SK-N-SH treated with all-trans-retinoic acid at 6 μM for 48 hours (cell line): ENCODE measurements at regions not wholly inside any gene's neighbourhood (a gene's known extent, or its start where the extent isn't known, plus 50 kb on each side); places are given as distances from the start of the nearest gene placed in this dataset.

Experiments
- ATAC-seq: fragments of 200-7000 bp; cut with Tn5 transposase; 3 replicates; pipeline ENCODE4 v1.9.1; 2020; ENCODE audit warnings: mild to moderate bottlenecking, moderate library complexity
- ARNTL ChIP-seq: fragments of 450-650 bp; formaldehyde crosslinking; IDR thresholded peaks from 2 replicates; pipeline ENCODE4 v1.5.0; 2020; ENCODE audit warnings: low read depth, mild to moderate bottlenecking, moderate library complexity, borderline replicate concordance
- BACH2 ChIP-seq: fragments of 250-450 bp; sonication (Bioruptor Pico); IDR thresholded peaks from 2 replicates; pipeline ENCODE4 v1.9.0; 2021; ENCODE audit warnings: mild to moderate bottlenecking, borderline replicate concordance
- CSDC2 ChIP-seq: fragments of 250-450 bp; sonication (Bioruptor Pico); IDR thresholded peaks from 2 replicates; pipeline ENCODE4 v1.5.0; 2020; ENCODE audit warnings: mild to moderate bottlenecking, moderate library complexity
- ESRRG ChIP-seq: fragments of 250-450 bp; sonication (Bioruptor Pico); IDR thresholded peaks from 2 replicates; pipeline ENCODE4 v1.6.1; 2021; ENCODE audit warnings: mild to moderate bottlenecking
- ISL1 ChIP-seq: fragments of 250-450 bp; sonication (Bioruptor Pico); IDR thresholded peaks from 2 replicates; pipeline ENCODE4 v2.1.2; 2022; ENCODE audit warnings: mild to moderate bottlenecking, moderate library complexity
- OSR1 ChIP-seq: fragments of 250-450 bp; sonication (Bioruptor Pico); IDR thresholded peaks from 2 replicates; pipeline ENCODE4 v1.8.0; 2022; ENCODE audit warnings: moderate library complexity, mild to moderate bottlenecking, inconsistent platforms
- PPARA ChIP-seq: fragments of 250-450 bp; sonication (Bioruptor Pico); IDR thresholded peaks from 2 replicates; pipeline ENCODE4 v1.5.0; 2020; ENCODE audit warnings: mild to moderate bottlenecking, borderline replicate concordance
- SNAI2 ChIP-seq: fragments of 250-450 bp; sonication (Bioruptor Pico); IDR thresholded peaks from 2 replicates; pipeline ENCODE4 v1.5.0; 2020; ENCODE audit warnings: mild to moderate bottlenecking, moderate library complexity
- TCF4 ChIP-seq: fragments of 250-450 bp; sonication (Bioruptor Pico); IDR thresholded peaks from 2 replicates; pipeline ENCODE4 v1.8.0; 2021; ENCODE audit warnings: mild to moderate bottlenecking, moderate library complexity, borderline replicate concordance
- TOX ChIP-seq: fragments of 250-450 bp; sonication (Bioruptor Pico); IDR thresholded peaks from 2 replicates; pipeline ENCODE4 v1.8.0; 2021; ENCODE audit warnings: mild to moderate bottlenecking, moderate library complexity, borderline replicate concordance
- ZFP3 ChIP-seq: fragments of 250-450 bp; sonication (Bioruptor Pico); IDR thresholded peaks from 2 replicates; pipeline ENCODE4 v1.5.0; 2020; ENCODE audit warnings: mild to moderate bottlenecking, moderate library complexity
- ZFP30 ChIP-seq: fragments of 450-650 bp; formaldehyde crosslinking; IDR thresholded peaks from 2 replicates; pipeline ENCODE4 v1.5.0; 2022; ENCODE audit warnings: mild to moderate bottlenecking, moderate library complexity
- ZNF565 ChIP-seq: fragments of 450-650 bp; formaldehyde crosslinking; conservative IDR thresholded peaks from 2 replicates; pipeline ENCODE4 v1.5.0; 2020; ENCODE audit warnings: low read depth, mild to moderate bottlenecking, moderate library complexity
- ZNF70 ChIP-seq: fragments of 450-650 bp; formaldehyde crosslinking; IDR thresholded peaks from 2 replicates; pipeline ENCODE4 v1.5.0; 2020; ENCODE audit warnings: mild to moderate bottlenecking, moderate library complexity
- TF ChIP-seq, protein P1 (sequence below): fragments of 250-450 bp; sonication (Bioruptor Pico); IDR thresholded peaks from 2 replicates; pipeline ENCODE4 v1.5.1; 2020; ENCODE audit warnings: low read depth, mild to moderate bottlenecking, moderate library complexity
- TF ChIP-seq, protein P2 (sequence below): fragments of 250-450 bp; sonication (Bioruptor Pico); IDR thresholded peaks from 2 replicates; pipeline ENCODE4 v1.5.1; 2021; ENCODE audit warnings: mild to moderate bottlenecking, moderate library complexity
- TF ChIP-seq, protein P3 (sequence below): fragments of 250-450 bp; sonication (Bioruptor Pico); IDR thresholded peaks from 2 replicates; pipeline ENCODE4 v1.8.0; 2021; ENCODE audit warnings: low read depth, mild to moderate bottlenecking, moderate library complexity, borderline replicate concordance
- TF ChIP-seq, protein P4 (sequence below): fragments of 250-450 bp; sonication (Bioruptor Pico); IDR thresholded peaks from 2 replicates; pipeline ENCODE4 v1.8.0; 2020; ENCODE audit warnings: mild to moderate bottlenecking, moderate library complexity, borderline replicate concordance
- TF ChIP-seq, protein P5 (sequence below): fragments of 250-450 bp; sonication (Bioruptor Pico); IDR thresholded peaks from 2 replicates; pipeline ENCODE4 v1.5.0; 2020; ENCODE audit warnings: mild to moderate bottlenecking, moderate library complexity

DNA sequence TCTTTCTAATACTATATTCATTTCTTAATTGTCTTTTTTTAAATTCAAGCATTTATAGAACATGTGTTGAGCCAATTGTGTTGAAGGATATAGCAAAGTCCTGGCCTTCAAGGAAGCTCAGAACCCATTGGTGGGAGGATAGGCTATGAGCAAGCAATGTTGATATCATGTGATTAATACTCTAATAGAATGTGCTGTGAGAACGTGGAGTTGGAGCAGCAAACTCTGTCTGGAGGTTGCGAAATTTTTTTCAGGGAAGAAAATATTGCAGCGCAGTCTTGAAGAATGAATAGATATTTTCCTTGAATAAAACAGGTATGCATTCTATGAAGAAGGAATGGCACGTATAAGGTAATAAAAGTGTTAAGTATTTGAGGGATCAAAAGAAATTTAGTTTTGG lies 229.2 kb upstream of the KCNK2 start:
- ATAC-seq = no peak
- TF ChIP-seq ZFP3 (CRISPR knock-in tag) = no peak
- no peak for TF ChIP-seq ZFP30 (CRISPR knock-in tag)
- TF ChIP-seq TCF4 (CRISPR knock-in tag) = no peak
- TF ChIP-seq, protein P1, sequence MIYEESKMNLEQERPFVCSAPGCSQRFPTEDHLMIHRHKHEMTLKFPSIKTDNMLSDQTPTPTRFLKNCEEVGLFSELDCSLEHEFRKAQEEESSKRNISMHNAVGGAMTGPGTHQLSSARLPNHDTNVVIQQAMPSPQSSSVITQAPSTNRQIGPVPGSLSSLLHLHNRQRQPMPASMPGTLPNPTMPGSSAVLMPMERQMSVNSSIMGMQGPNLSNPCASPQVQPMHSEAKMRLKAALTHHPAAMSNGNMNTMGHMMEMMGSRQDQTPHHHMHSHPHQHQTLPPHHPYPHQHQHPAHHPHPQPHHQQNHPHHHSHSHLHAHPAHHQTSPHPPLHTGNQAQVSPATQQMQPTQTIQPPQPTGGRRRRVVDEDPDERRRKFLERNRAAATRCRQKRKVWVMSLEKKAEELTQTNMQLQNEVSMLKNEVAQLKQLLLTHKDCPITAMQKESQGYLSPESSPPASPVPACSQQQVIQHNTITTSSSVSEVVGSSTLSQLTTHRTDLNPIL = no peak
- TF ChIP-seq, protein P2, sequence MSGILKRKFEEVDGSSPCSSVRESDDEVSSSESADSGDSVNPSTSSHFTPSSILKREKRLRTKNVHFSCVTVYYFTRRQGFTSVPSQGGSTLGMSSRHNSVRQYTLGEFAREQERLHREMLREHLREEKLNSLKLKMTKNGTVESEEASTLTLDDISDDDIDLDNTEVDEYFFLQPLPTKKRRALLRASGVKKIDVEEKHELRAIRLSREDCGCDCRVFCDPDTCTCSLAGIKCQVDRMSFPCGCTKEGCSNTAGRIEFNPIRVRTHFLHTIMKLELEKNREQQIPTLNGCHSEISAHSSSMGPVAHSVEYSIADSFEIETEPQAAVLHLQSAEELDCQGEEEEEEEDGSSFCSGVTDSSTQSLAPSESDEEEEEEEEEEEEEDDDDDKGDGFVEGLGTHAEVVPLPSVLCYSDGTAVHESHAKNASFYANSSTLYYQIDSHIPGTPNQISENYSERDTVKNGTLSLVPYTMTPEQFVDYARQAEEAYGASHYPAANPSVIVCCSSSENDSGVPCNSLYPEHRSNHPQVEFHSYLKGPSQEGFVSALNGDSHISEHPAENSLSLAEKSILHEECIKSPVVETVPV (CRISPR knock-in tag) = no peak
- TF ChIP-seq ZNF565 (CRISPR knock-in tag) = no peak
- no peak for TF ChIP-seq TOX (CRISPR knock-in tag)
- TF ChIP-seq ZNF70 (CRISPR knock-in tag) = no peak

DNA sequence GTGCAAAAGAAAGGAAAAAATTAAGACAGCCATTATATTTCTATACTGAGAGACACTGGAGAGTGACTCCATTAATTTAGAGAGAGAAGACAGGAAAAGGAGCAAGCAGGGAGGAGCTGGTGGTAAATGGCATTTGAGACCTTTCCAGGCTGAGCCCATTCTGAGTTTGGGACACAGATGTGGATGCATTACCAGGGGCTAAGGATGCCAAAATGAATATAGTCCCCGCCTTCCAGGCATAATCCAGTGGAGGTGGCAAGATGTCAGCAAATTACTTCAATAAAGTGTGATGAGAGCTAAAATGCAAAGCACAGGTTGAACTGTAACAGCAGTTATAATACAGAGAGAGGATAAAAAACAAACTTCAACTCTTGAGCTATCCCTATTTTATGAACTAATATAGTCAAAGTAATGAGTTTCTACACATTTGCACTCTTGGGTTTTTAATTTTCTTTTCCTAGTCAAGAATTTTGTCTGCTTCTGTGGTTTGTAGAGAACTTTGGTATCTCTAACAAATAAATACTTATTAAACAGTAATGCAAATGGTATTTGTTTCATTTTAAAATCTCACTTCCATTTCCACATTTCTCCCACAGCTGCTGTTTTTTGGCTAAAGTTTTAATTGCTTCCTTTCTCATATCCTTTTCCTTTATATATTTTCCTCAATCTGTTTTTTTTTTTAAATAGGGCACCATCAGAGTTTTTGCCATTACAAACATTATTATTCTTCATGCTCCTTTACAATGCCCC lies 228.2 kb upstream of the KCNK2 start:
- ATAC-seq = no peak
- TF ChIP-seq BACH2 (no peak), TCF4 (CRISPR knock-in tag) (no peak), ISL1 (CRISPR knock-in tag) (no peak)

DNA sequence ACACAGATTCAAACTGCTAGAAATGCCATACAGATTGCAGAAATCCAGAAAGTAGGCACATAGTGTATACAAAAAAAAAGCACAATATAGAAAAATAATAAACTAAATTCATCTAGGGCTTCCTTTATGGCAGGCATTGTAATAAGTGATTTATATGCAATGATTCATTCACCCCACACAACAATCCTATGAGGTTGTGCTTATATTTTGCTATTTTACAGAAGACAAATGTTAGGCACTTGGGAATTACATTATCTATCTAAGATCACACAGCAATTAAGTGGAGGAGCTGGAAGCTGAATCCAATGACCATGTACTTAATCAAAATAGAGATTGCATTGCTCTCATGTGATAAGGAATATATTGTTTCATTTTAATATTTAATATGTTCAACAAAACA lies 225.7 kb upstream of the KCNK2 start:
- peak; percentile 10; the same call in 2 of the 3 replicates for ATAC-seq
- TF ChIP-seq ZNF70 (CRISPR knock-in tag) = no peak
- TF ChIP-seq, protein P3, sequence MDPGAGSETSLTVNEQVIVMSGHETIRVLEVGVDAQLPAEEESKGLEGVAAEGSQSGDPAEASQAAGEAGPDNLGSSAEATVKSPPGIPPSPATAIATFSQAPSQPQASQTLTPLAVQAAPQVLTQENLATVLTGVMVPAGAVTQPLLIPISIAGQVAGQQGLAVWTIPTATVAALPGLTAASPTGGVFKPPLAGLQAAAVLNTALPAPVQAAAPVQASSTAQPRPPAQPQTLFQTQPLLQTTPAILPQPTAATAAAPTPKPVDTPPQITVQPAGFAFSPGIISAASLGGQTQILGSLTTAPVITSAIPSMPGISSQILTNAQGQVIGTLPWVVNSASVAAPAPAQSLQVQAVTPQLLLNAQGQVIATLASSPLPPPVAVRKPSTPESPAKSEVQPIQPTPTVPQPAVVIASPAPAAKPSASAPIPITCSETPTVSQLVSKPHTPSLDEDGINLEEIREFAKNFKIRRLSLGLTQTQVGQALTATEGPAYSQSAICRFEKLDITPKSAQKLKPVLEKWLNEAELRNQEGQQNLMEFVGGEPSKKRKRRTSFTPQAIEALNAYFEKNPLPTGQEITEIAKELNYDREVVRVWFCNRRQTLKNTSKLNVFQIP (CRISPR knock-in tag) = no peak
- TF ChIP-seq, protein P1 = no peak
- no peak for TF ChIP-seq BACH2
- no peak for TF ChIP-seq ARNTL (CRISPR knock-in tag)
- TF ChIP-seq, protein P2 (CRISPR knock-in tag) = no peak
- no peak for TF ChIP-seq ESRRG
- TF ChIP-seq, protein P4, sequence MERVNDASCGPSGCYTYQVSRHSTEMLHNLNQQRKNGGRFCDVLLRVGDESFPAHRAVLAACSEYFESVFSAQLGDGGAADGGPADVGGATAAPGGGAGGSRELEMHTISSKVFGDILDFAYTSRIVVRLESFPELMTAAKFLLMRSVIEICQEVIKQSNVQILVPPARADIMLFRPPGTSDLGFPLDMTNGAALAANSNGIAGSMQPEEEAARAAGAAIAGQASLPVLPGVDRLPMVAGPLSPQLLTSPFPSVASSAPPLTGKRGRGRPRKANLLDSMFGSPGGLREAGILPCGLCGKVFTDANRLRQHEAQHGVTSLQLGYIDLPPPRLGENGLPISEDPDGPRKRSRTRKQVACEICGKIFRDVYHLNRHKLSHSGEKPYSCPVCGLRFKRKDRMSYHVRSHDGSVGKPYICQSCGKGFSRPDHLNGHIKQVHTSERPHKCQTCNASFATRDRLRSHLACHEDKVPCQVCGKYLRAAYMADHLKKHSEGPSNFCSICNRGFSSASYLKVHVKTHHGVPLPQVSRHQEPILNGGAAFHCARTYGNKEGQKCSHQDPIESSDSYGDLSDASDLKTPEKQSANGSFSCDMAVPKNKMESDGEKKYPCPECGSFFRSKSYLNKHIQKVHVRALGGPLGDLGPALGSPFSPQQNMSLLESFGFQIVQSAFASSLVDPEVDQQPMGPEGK = no peak
- no peak for TF ChIP-seq TOX (CRISPR knock-in tag)
- TF ChIP-seq ZNF565 (CRISPR knock-in tag) = no peak
- TF ChIP-seq SNAI2 (CRISPR knock-in tag) = no peak

DNA sequence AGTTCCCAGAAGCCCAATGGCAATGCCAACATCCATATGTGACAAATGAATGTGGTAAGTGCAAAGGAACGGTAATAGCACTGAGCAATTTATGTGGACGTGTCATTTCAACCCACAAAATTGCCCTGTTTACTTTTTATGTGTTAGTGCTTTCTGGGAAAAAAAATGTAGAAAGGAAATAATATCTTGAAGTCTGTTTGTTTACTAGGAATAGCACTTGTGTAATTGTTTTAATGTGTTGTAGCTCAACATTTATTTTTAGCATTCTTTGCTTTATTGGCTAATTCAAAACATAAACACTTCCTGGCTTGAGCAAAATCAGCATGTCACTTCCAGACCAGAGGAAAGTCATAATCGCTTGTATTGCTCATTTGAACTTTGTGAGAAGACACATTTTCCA lies 224.8 kb upstream of the KCNK2 start:
- peak; percentile 6; the same call in 1 of the 3 replicates for ATAC-seq
- TF ChIP-seq, protein P3 (CRISPR knock-in tag) = no peak; the same call in 1 of the 2 replicates
- TF ChIP-seq CSDC2 (CRISPR knock-in tag) = no peak
- no peak for TF ChIP-seq PPARA (CRISPR knock-in tag)
- TF ChIP-seq, protein P1 = no peak
- TF ChIP-seq SNAI2 (CRISPR knock-in tag) = no peak
- TF ChIP-seq, protein P5, sequence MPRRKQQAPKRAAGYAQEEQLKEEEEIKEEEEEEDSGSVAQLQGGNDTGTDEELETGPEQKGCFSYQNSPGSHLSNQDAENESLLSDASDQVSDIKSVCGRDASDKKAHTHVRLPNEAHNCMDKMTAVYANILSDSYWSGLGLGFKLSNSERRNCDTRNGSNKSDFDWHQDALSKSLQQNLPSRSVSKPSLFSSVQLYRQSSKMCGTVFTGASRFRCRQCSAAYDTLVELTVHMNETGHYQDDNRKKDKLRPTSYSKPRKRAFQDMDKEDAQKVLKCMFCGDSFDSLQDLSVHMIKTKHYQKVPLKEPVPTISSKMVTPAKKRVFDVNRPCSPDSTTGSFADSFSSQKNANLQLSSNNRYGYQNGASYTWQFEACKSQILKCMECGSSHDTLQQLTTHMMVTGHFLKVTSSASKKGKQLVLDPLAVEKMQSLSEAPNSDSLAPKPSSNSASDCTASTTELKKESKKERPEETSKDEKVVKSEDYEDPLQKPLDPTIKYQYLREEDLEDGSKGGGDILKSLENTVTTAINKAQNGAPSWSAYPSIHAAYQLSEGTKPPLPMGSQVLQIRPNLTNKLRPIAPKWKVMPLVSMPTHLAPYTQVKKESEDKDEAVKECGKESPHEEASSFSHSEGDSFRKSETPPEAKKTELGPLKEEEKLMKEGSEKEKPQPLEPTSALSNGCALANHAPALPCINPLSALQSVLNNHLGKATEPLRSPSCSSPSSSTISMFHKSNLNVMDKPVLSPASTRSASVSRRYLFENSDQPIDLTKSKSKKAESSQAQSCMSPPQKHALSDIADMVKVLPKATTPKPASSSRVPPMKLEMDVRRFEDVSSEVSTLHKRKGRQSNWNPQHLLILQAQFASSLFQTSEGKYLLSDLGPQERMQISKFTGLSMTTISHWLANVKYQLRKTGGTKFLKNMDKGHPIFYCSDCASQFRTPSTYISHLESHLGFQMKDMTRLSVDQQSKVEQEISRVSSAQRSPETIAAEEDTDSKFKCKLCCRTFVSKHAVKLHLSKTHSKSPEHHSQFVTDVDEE (CRISPR knock-in tag) = no peak
- no peak for TF ChIP-seq OSR1 (CRISPR knock-in tag)
- TF ChIP-seq ZNF565 (CRISPR knock-in tag) = no peak
- no peak for TF ChIP-seq ZFP3 (CRISPR knock-in tag)
